CD4-positive, alpha-beta T cell treated with Interleukin-6 at 100 ng/mL for 8 hours (primary cell): ENCODE measurements at regions not wholly inside any gene's neighbourhood (a gene's known extent, or its start where the extent isn't known, plus 50 kb on each side); places are given as distances from the start of the nearest gene placed in this dataset.
"Not testable (repeated sequence)": the region's sequence is repeated elsewhere in the genome, so short reads cannot be mapped to it uniquely, and the experiment has no call there.

Experiments
- DNase-seq: peaks from one replicate; pipeline ENCODE4 v3.0.0-alpha.2; 2020; ENCODE audit warnings: mixed read lengths, low spot score

DNA sequence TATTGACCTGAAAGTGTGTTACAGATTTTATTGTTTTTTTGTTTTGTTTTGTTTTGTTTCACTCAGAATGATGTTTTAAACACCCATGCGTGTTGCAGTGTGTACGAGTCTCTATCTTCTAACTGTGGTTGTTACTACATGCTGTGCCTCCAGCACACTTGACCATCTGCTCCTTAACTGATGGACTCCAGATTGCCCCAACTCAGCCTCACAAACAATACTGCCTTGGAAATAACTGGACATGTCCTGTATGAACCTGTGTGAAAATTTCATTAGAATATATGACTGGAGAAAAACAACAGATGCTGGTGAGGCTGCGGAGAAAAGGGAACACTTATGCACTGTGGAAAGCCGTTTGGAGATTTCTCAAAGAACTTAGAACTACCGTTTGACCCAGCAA lies 68.7 kb upstream of the HAND1 start:
- no peak for DNase-seq

DNA sequence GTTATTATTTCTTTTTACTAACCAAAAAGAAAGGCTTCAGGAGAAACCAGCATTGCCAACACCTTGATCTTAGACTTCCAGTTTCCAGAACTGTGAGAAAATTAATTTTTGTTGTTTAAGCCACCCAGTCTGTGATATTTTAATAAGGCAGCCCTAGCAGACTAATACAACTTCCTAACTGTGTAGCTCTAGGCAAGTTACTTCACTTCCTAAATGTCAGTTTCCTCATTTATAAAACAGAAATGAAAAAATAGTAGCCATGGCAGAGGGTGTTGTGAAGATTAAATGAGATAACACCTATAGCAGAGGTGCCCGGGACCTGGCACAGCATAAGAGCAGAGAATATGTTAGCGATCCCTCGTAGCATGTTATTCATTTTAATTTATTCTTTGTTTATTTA lies 66.6 kb upstream of the HAND1 start:
- no peak for DNase-seq

DNA sequence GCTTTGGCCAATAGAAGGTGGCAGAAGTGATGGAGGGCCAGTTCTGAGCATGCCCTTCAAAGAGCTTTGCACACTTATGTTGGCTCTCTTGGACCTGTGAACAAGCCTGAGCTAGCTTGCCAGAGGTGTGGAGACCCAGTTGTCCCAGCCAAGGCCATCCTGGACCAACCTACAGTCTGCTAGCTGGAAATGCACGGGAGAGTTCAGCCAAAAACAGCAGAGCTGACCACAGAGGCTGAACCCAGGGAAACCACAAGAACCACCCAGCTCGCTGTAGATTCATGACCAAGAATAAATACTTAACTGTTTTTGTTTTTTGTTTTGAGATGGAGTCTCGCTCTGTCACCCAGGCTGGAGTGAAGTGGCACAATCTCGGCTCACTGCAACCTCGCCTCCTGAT lies 65.4 kb upstream of the HAND1 start:
- DNase-seq = no peak

DNA sequence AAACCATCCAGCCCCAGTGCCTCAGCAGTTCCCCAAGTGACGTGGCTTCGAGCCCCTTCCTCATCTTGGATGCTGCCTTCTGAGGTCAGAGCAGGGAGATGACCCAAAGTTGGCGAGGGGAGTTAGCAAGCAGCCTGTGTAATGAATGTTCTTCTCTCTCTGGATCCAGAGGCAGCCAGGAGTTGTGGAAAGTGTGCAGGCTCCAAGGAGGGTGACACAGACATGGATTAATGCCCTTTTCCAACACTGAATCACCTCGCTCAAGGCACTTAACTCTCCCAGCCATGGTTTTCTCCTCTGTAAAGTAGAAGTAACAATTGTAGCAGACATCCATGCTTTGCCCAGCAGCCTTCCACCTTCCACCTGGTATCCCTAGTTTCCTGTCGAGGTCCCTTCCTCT lies 64.6 kb upstream of the HAND1 start:
- no peak for DNase-seq

DNA sequence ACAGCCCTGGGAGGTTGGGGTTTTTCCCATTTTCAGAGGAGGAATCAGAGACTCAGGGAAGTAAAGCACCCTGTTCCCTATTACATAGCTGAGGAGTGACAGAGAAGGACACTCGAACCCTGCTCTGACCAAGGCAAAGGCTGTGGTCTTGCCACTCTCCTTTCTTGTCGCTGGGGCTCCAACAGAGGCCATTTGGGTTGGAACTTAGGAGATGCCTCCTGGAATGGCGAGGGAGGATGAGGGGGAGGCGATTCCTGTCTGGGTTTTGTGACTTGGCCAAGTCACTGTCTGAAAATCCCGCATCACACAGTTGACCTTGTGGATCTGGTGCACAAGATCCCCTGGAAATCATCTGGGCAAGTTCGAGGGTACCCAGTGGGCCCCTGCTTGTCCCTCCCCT lies 64.0 kb upstream of the HAND1 start:
- no peak for DNase-seq

DNA sequence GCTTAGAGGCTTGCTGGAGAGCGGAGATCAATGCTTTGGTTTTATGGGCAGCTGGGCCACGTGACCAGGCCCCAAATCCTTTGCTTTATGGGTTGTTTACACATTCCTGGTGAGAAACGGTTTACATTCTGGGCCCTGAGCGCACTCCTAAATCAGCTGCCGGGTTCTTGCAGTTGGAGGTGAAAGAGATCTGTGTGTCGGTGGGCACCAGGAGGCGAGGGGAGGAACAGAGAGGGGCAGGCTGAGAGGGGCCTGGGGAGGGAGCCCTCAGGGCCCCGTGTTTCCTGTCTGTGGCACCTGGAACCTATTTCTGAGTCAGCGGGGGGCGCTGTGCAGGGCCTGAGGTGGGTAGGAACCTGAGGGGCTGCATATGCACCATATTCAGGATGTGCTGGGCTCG lies 63.5 kb upstream of the HAND1 start:
- DNase-seq = no peak

DNA sequence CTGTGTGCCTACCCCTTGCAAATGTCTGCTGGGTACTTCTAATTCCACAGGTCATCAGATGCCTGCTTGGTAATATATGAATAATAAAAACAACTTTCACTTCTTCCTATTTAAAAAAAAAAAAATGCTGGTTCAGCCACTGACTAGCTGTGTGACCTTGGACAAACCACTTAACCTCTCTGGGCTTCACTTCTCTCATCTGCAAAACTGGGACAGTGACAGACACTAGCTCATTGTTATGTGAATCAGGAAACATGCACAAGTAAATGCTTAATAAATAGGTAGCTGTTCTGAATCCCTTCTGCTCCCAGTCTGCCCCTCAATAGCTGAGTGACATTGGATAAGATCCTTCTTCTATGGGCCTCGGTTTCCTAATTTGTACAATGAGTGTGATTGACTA lies 62.6 kb upstream of the HAND1 start:
- no peak for DNase-seq

DNA sequence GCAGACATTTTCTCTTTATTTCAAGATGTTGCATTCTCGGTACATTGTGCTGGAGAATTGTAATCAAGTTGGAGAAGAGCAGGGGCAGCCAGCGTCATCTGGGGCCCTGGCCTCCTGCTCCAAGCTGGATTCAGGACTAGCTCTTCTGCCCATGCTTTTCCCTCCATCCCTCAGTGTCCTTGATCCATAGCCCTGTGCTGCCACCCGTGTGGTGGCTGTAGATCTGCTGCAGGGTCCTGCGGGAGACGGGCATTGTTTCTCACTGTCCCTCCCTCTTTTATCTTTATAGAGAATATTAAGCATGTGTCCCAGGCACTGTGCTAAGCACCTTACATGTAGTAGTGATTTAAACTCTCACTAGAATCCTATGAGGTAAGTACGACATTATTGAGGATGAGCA lies 60.5 kb upstream of the HAND1 start:
- no peak for DNase-seq

DNA sequence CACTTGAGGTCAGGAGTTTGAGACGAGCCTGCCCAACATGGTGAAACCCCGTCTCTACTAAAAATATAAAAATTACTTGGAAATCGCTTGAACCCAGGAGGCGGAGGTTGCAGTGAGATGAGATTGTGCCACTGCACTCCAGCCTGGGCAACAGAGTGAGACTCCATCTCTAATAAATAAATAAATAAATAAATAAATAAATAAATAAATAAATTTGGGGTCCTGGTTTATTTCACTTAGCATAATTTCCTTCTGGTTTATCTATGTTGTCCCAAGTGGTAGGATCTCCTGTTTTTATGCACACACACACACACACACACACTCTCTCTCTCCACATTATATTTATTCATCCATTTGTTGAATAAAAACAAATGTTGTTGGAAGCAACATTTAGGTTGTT lies 58.4 kb upstream of the HAND1 start:
- DNase-seq = not testable (repeated sequence)

DNA sequence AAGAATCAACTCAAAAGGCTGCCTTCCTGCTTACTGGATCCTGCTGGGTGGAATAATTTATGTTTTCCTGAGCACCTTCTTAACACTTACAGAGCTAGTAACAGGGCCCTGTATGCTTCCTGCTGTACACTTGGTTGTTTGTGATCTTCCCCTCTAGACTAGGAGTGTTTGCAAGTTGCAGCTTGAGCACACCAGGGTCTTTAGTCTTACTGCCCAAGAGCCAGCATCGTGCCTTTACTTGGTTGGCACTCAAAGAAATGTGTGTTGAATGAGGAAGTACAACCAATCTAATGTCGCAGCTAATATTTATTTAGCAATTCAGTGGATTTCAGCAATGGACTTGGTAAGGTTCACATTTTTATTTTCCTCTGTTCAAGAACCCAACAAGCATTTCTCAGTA lies 57.5 kb upstream of the HAND1 start:
- no peak for DNase-seq

DNA sequence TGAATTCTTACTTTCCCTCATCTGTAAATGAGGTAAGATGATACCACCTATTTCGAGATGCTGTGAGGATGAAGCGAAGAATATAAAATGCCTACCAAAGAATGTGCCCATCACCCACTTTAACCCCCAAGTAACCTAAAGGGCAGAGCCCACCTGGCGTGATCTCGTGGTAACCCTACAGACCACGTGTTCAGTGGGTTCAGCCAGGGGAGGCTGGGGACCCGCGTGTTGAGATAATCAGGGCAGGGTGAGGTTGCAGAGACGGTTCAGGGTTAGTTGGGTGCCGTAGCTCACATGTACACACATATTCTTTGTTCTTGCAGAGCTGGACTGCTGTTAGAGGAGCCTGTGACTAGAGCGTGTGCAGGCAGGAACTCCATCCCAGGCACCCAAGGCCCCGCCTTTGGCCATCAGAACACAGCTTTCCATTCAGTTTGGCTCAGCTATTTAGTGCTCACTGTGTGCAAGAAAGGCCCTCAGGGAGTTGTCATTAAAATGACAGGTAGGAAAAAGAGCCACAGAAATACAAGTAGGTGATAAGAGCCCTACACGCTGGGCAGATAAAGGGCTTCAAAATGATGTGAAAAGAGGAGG lies 56.5 kb upstream of the HAND1 start:
- no peak for DNase-seq

DNA sequence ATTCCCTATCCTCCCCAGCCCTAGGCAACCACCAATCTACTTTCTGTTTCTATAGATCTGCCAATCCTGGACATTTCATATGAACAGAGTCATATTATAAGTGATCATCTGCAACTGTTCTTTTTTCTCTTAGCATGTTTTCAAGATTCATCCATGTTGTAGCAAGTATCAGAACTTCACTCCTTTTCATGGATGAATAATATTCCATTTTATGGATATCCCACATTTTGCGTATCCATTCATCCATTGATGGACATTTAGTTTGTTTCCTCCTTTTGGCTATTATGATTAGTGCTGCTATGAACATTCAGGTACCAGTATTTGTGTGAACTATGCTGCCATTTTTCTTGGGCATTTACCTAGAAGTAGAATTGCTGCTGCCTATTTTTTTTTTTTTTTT lies 51.3 kb upstream of the HAND1 start:
- DNase-seq = no peak

DNA sequence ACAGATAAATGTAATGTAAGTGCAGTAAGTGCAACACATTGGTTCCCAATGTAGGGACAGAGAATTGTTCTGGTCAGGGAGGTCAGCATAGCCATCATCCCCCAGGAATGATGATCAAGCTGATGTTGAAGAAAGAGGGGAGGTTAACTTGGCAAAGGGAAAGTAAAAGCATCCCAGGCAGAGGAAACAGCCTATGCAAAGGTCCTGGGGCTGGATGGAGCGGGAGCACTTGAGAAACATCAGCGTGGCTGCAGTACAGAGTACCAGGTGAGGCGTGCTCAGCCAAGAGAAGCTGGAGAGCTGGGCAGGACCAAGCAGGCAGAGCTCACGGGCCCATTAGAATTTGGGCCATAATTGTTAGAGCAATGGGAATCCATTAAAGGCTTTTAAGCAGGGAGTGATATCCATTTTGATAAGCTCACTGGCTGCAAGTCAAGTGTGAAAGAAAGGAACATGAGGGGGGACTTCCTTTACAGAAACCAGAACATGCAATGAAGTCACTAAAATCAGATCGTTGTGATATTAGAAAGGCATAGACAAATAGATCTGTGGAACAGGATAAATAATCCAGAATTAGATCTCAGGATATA lies 50.1 kb upstream of the HAND1 start:
- no peak for DNase-seq
